GM23338 (cell line): ENCODE measurements at regions not wholly inside any gene's neighbourhood (a gene's known extent, or its start where the extent isn't known, plus 50 kb on each side); places are given as distances from the start of the nearest gene placed in this dataset.

Source experiments
- ATAC-seq: fragments of 200-7000 bp; cut with Tn5 transposase; 3 replicates; pipeline ENCODE4 v1.9.1; 2020
- DNase-seq: peaks from one replicate; pipeline ENCODE4 v3.0.0-alpha.2; 2015; ENCODE audit warnings: low spot score
- H2AFZ ChIP-seq: fragments of 200-600 bp; sonication (generic); 2 replicates; pipeline ENCODE4 v1.8.0; 2016; ENCODE audit warnings: antibody characterized with exemption, mild to moderate bottlenecking, moderate library complexity
- H3F3A ChIP-seq: fragments of 200-600 bp; sonication (generic); replicated peaks from 2 replicates; pipeline ENCODE4 v1.8.0; 2017; ENCODE audit warnings: antibody characterized with exemption, mixed run types, low read depth
- H3K27ac ChIP-seq: fragments of 200-600 bp; sonication (generic); 2 replicates; pipeline ENCODE4 v1.6.1; 2016; ENCODE audit warnings: low read depth
- H3K27me3 ChIP-seq: fragments of 200-600 bp; sonication (generic); 2 replicates; pipeline ENCODE4 v1.8.0; 2016; ENCODE audit warnings: mild to moderate bottlenecking, mixed run types, moderate library complexity; ENCODE audit not compliant: insufficient read depth
- H3K36me3 ChIP-seq: fragments of 200-600 bp; sonication (generic); 2 replicates; pipeline ENCODE4 v1.8.0; 2016; ENCODE audit warnings: mild to moderate bottlenecking; ENCODE audit not compliant: insufficient read depth
- H3K4me1 ChIP-seq: fragments of 200-600 bp; sonication (generic); 2 replicates; pipeline ENCODE4 v1.8.0; 2016; ENCODE audit warnings: mild to moderate bottlenecking, moderate library complexity; ENCODE audit not compliant: insufficient read depth
- H3K4me2 ChIP-seq: fragments of 200-600 bp; sonication (generic); 2 replicates; pipeline ENCODE4 v1.7.1; 2017; ENCODE audit warnings: mixed run types
- H3K4me3 ChIP-seq: fragments of 200-600 bp; sonication (generic); 2 replicates; pipeline ENCODE4 v1.6.1; 2016; ENCODE audit warnings: mixed run types
- H3K79me2 ChIP-seq: fragments of 200-600 bp; sonication (generic); replicated peaks from 2 replicates; pipeline ENCODE4 v1.8.0; 2017; ENCODE audit warnings: mild to moderate bottlenecking; ENCODE audit not compliant: insufficient read depth
- H3K9me2 ChIP-seq: fragments of 200-600 bp; sonication (generic); 2 replicates; pipeline ENCODE4 v1.8.0; 2017; ENCODE audit not compliant: insufficient read depth
- H4K20me1 ChIP-seq: fragments of 200-600 bp; sonication (generic); replicated peaks from 2 replicates; pipeline ENCODE4 v1.8.0; 2017; ENCODE audit warnings: mild to moderate bottlenecking; ENCODE audit not compliant: insufficient read depth
- H3K27ac Mint-ChIP-seq: 2 replicates; pipeline ENCODE4 v1.8.0; 2020; ENCODE audit warnings: inconsistent platforms, mild to moderate bottlenecking, moderate library complexity, mixed read lengths
- H3K27me3 Mint-ChIP-seq: 3 replicates; pipeline ENCODE4 v1.8.0; 2022; ENCODE audit warnings: low read depth, mild to moderate bottlenecking, moderate library complexity, mixed read lengths, inconsistent platforms; ENCODE audit not compliant: insufficient read depth, poor library complexity
- H3K36me3 Mint-ChIP-seq: 3 replicates; pipeline ENCODE4 v1.8.0; 2021; ENCODE audit warnings: low read depth, mild to moderate bottlenecking, inconsistent platforms, moderate library complexity, mixed read lengths
- H3K4me1 Mint-ChIP-seq: 3 replicates; pipeline ENCODE4 v1.8.0; 2020; ENCODE audit warnings: mild to moderate bottlenecking, inconsistent platforms, mixed read lengths
- H3K4me3 Mint-ChIP-seq: 3 replicates; pipeline ENCODE4 v1.8.0; 2021; ENCODE audit warnings: moderate library complexity, mild to moderate bottlenecking, inconsistent platforms, mixed read lengths
- H3K9me3 Mint-ChIP-seq: 3 replicates; pipeline ENCODE4 v1.8.0; 2020; ENCODE audit warnings: moderate library complexity, mild to moderate bottlenecking, inconsistent platforms, mixed read lengths
- CREB1 ChIP-seq: fragments of 250-450 bp; sonication (Bioruptor Pico); IDR thresholded peaks from 2 replicates; pipeline ENCODE4 v1.5.0; 2020; ENCODE audit warnings: low read depth, mild to moderate bottlenecking, moderate library complexity
- EZH2 ChIP-seq: fragments of 200-600 bp; sonication (generic); IDR thresholded peaks from one replicate; pipeline ENCODE4 v1.8.0; 2017; ENCODE audit warnings: antibody characterized with exemption, mild to moderate bottlenecking, low read depth; ENCODE audit not compliant: unreplicated experiment
- EZH2phosphoT487 ChIP-seq: fragments of 200-600 bp; sonication (generic); IDR thresholded peaks from one replicate; pipeline ENCODE4 v1.8.1; 2018; ENCODE audit warnings: antibody characterized with exemption; ENCODE audit not compliant: unreplicated experiment
- JUNB ChIP-seq: IDR thresholded peaks from one replicate; pipeline ENCODE4 v1.6.1; 2016; ENCODE audit warnings: antibody characterized with exemption; ENCODE audit not compliant: unreplicated experiment
- NANOG ChIP-seq: IDR thresholded peaks from 2 replicates; pipeline ENCODE4 v1.6.1; 2016; ENCODE audit warnings: antibody characterized with exemption, borderline replicate concordance
- POLR2AphosphoS5 ChIP-seq: IDR thresholded peaks from 2 replicates; pipeline ENCODE4 v1.6.1; 2016; ENCODE audit warnings: antibody characterized with exemption, low read depth
- STAT1 ChIP-seq: IDR thresholded peaks from one replicate; pipeline ENCODE4 v1.6.1; 2016; ENCODE audit warnings: antibody characterized with exemption; ENCODE audit not compliant: unreplicated experiment
- ZNF114 ChIP-seq: fragments of 250-450 bp; sonication (Bioruptor Pico); IDR thresholded peaks from 2 replicates; pipeline ENCODE4 v1.5.0; 2020; ENCODE audit warnings: mild to moderate bottlenecking, moderate library complexity
- ZNF331 ChIP-seq: fragments of 250-450 bp; sonication (Bioruptor Pico); IDR thresholded peaks from 2 replicates; pipeline ENCODE4 v1.5.0; 2020; ENCODE audit warnings: low read depth, mild to moderate bottlenecking, moderate library complexity
- TF ChIP-seq, protein P1 (sequence below), 2 experiments: fragments of 200-600 bp in 1 of 2; sonication (generic) in 1 of 2; conservative IDR thresholded peaks; 2 replicates each; pipeline versions ENCODE4 v1.5.1 to v1.6.1; 2016 to 2017; ENCODE audit warnings: antibody characterized with exemption in 2 of 2, low read depth in 2 of 2, mild to moderate bottlenecking in 2 of 2, moderate library complexity in 1 of 2
- TF ChIP-seq, protein P2 (sequence below): IDR thresholded peaks from 2 replicates; pipeline ENCODE4 v1.6.1; 2016; ENCODE audit warnings: antibody characterized with exemption
- TF ChIP-seq, protein P3 (sequence below): IDR thresholded peaks from one replicate; pipeline ENCODE4 v1.6.1; 2018; ENCODE audit warnings: antibody characterized with exemption; ENCODE audit not compliant: unreplicated experiment
- TF ChIP-seq, protein P4 (sequence below): fragments of 250-450 bp; sonication (Bioruptor Pico); IDR thresholded peaks from 2 replicates; pipeline ENCODE4 v1.5.0; 2020; ENCODE audit warnings: mild to moderate bottlenecking, moderate library complexity

DNA sequence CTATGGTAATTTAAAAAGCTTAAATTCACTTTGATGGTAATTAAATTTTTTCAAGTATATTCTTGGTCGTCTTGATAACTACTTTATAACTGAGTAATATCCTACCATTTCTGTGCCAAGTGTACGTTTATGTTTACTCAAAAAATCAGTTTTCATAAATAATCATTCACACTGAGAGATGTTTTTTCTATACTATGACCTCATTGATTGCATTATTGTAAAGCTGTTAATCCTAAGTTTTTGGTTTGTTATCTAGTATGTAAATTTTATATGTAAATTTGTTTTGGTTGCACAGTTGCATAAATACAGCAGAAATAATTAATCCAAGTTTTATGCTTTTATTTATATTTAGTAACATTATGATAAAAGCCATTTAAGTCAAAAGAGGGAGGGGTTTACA, 196.4 kb upstream of the PRICKLE1 start:
- Mint-ChIP-seq H3K27me3 (no peaks in the 10 kb centered on the region), H3K36me3 (no peaks in the 10 kb centered on the region), H3K9me3 (no peaks in the 10 kb centered on the region), H3K4me1 (peaks cover 9% of the 10 kb centered on the region; the same call in 2 of the 3 replicates), H3K27ac (no peak overlapping the region), H3K4me3 (no peak overlapping the region)
- peaks cover 7% of the 10 kb centered on the region; the same call in 1 of the 2 replicates for H3K4me1 ChIP-seq
- no peak for ATAC-seq
- TF ChIP-seq, protein P1, sequence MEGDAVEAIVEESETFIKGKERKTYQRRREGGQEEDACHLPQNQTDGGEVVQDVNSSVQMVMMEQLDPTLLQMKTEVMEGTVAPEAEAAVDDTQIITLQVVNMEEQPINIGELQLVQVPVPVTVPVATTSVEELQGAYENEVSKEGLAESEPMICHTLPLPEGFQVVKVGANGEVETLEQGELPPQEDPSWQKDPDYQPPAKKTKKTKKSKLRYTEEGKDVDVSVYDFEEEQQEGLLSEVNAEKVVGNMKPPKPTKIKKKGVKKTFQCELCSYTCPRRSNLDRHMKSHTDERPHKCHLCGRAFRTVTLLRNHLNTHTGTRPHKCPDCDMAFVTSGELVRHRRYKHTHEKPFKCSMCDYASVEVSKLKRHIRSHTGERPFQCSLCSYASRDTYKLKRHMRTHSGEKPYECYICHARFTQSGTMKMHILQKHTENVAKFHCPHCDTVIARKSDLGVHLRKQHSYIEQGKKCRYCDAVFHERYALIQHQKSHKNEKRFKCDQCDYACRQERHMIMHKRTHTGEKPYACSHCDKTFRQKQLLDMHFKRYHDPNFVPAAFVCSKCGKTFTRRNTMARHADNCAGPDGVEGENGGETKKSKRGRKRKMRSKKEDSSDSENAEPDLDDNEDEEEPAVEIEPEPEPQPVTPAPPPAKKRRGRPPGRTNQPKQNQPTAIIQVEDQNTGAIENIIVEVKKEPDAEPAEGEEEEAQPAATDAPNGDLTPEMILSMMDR (conservative IDR thresholded peaks at IDR 0.05; ENCODE audit: low read depth in 2 of 2), result no peak
- TF ChIP-seq EZH2phosphoT487 (no peak), EZH2 (no peak), ZNF331 (CRISPR knock-in tag) (no peak), ZNF114 (no peak), STAT1 (no peak), JUNB (no peak), CREB1 (CRISPR knock-in tag) (no peak), NANOG (no peak), POLR2AphosphoS5 (no peak)
- TF ChIP-seq, protein P2, sequence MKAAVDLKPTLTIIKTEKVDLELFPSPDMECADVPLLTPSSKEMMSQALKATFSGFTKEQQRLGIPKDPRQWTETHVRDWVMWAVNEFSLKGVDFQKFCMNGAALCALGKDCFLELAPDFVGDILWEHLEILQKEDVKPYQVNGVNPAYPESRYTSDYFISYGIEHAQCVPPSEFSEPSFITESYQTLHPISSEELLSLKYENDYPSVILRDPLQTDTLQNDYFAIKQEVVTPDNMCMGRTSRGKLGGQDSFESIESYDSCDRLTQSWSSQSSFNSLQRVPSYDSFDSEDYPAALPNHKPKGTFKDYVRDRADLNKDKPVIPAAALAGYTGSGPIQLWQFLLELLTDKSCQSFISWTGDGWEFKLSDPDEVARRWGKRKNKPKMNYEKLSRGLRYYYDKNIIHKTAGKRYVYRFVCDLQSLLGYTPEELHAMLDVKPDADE, result no peak
- TF ChIP-seq, protein P3, sequence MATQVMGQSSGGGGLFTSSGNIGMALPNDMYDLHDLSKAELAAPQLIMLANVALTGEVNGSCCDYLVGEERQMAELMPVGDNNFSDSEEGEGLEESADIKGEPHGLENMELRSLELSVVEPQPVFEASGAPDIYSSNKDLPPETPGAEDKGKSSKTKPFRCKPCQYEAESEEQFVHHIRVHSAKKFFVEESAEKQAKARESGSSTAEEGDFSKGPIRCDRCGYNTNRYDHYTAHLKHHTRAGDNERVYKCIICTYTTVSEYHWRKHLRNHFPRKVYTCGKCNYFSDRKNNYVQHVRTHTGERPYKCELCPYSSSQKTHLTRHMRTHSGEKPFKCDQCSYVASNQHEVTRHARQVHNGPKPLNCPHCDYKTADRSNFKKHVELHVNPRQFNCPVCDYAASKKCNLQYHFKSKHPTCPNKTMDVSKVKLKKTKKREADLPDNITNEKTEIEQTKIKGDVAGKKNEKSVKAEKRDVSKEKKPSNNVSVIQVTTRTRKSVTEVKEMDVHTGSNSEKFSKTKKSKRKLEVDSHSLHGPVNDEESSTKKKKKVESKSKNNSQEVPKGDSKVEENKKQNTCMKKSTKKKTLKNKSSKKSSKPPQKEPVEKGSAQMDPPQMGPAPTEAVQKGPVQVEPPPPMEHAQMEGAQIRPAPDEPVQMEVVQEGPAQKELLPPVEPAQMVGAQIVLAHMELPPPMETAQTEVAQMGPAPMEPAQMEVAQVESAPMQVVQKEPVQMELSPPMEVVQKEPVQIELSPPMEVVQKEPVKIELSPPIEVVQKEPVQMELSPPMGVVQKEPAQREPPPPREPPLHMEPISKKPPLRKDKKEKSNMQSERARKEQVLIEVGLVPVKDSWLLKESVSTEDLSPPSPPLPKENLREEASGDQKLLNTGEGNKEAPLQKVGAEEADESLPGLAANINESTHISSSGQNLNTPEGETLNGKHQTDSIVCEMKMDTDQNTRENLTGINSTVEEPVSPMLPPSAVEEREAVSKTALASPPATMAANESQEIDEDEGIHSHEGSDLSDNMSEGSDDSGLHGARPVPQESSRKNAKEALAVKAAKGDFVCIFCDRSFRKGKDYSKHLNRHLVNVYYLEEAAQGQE, result no peak
- TF ChIP-seq, protein P4, sequence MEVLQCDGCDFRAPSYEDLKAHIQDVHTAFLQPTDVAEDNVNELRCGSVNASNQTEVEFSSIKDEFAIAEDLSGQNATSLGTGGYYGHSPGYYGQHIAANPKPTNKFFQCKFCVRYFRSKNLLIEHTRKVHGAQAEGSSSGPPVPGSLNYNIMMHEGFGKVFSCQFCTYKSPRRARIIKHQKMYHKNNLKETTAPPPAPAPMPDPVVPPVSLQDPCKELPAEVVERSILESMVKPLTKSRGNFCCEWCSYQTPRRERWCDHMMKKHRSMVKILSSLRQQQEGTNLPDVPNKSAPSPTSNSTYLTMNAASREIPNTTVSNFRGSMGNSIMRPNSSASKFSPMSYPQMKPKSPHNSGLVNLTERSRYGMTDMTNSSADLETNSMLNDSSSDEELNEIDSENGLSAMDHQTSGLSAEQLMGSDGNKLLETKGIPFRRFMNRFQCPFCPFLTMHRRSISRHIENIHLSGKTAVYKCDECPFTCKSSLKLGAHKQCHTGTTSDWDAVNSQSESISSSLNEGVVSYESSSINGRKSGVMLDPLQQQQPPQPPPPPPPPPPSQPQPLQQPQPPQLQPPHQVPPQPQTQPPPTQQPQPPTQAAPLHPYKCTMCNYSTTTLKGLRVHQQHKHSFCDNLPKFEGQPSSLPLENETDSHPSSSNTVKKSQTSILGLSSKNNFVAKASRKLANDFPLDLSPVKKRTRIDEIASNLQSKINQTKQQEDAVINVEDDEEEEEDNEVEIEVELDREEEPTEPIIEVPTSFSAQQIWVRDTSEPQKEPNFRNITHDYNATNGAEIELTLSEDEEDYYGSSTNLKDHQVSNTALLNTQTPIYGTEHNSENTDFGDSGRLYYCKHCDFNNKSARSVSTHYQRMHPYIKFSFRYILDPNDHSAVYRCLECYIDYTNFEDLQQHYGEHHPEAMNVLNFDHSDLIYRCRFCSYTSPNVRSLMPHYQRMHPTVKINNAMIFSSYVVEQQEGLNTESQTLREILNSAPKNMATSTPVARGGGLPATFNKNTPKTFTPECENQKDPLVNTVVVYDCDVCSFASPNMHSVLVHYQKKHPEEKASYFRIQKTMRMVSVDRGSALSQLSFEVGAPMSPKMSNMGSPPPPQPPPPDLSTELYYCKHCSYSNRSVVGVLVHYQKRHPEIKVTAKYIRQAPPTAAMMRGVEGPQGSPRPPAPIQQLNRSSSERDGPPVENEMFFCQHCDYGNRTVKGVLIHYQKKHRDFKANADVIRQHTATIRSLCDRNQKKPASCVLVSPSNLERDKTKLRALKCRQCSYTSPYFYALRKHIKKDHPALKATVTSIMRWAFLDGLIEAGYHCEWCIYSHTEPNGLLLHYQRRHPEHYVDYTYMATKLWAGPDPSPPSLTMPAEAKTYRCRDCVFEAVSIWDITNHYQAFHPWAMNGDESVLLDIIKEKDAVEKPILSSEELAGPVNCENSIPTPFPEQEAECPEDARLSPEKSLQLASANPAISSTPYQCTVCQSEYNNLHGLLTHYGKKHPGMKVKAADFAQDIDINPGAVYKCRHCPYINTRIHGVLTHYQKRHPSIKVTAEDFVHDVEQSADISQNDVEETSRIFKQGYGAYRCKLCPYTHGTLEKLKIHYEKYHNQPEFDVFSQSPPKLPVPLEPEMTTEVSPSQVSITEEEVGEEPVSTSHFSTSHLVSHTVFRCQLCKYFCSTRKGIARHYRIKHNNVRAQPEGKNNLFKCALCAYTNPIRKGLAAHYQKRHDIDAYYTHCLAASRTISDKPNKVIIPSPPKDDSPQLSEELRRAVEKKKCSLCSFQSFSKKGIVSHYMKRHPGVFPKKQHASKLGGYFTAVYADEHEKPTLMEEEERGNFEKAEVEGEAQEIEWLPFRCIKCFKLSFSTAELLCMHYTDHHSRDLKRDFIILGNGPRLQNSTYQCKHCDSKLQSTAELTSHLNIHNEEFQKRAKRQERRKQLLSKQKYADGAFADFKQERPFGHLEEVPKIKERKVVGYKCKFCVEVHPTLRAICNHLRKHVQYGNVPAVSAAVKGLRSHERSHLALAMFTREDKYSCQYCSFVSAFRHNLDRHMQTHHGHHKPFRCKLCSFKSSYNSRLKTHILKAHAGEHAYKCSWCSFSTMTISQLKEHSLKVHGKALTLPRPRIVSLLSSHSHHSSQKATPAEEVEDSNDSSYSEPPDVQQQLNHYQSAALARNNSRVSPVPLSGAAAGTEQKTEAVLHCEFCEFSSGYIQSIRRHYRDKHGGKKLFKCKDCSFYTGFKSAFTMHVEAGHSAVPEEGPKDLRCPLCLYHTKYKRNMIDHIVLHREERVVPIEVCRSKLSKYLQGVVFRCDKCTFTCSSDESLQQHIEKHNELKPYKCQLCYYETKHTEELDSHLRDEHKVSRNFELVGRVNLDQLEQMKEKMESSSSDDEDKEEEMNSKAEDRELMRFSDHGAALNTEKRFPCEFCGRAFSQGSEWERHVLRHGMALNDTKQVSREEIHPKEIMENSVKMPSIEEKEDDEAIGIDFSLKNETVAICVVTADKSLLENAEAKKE (CRISPR knock-in tag), result no peak
- H3K36me3 ChIP-seq, result no peaks in the 10 kb centered on the region
- no peak overlapping the region for H3K4me2 ChIP-seq
- H4K20me1 ChIP-seq, result no peaks in the 10 kb centered on the region
- H3F3A ChIP-seq, result no peaks in the 10 kb centered on the region
- H3K9me2 ChIP-seq, result no peaks in the 10 kb centered on the region
- no peaks in the 10 kb centered on the region for H3K79me2 ChIP-seq
- no peak overlapping the region for H3K4me3 ChIP-seq
- no peak overlapping the region for H3K27ac ChIP-seq
- H2AFZ ChIP-seq, result no peak overlapping the region
- no peak for DNase-seq
- no peaks in the 10 kb centered on the region for H3K27me3 ChIP-seq
